Mesothelial cell of epicardium (in vitro differentiated cells): ENCODE measurements at regions not wholly inside any gene's neighbourhood (a gene's known extent, or its start where the extent isn't known, plus 50 kb on each side); places are given as distances from the start of the nearest gene placed in this dataset.

Source experiments
- DNase-seq, 2 experiments: peaks; one replicate each; pipeline ENCODE4 v3.0.0; 2021; ENCODE audit warnings: low spot score in 2 of 2; ENCODE audit not compliant: unreplicated experiment in 2 of 2
- H3K27ac Mint-ChIP-seq: 2 replicates; pipeline ENCODE4 v1.8.0; 2021; ENCODE audit warnings: mixed read lengths
- H3K27me3 Mint-ChIP-seq: 2 replicates; pipeline ENCODE4 v1.8.0; 2021; ENCODE audit warnings: low read depth, mixed read lengths
- H3K36me3 Mint-ChIP-seq: 2 replicates; pipeline ENCODE4 v1.8.0; 2021; ENCODE audit warnings: mixed read lengths
- H3K4me1 Mint-ChIP-seq: 2 replicates; pipeline ENCODE4 v1.8.0; 2021; ENCODE audit warnings: mixed read lengths
- H3K4me3 Mint-ChIP-seq: 2 replicates; pipeline ENCODE4 v1.8.0; 2021; ENCODE audit warnings: mild to moderate bottlenecking, moderate library complexity, mixed read lengths
- H3K9me3 Mint-ChIP-seq: 2 replicates; pipeline ENCODE4 v1.8.0; 2021; ENCODE audit warnings: mixed read lengths
- TF ChIP-seq, protein P1 (sequence below): fragments of 200-600 bp; sonication (generic); IDR thresholded peaks from one replicate; pipeline ENCODE4 v1.5.0; 2021; ENCODE audit warnings: antibody characterized with exemption; ENCODE audit not compliant: unreplicated experiment

GRCh38 chr14:101132051-101132571 lies 228.6 kb upstream of the RTL1 start:
- Mint-ChIP-seq H3K36me3 (no peaks in the 10 kb centered on the region), H3K9me3 (peaks cover 5% of the 10 kb centered on the region), H3K4me3 (no peak overlapping the region), H3K4me1 (no peaks in the 10 kb centered on the region), H3K27ac (no peak overlapping the region), H3K27me3 (peaks cover 38% of the 10 kb centered on the region)
- TF ChIP-seq, protein P1, sequence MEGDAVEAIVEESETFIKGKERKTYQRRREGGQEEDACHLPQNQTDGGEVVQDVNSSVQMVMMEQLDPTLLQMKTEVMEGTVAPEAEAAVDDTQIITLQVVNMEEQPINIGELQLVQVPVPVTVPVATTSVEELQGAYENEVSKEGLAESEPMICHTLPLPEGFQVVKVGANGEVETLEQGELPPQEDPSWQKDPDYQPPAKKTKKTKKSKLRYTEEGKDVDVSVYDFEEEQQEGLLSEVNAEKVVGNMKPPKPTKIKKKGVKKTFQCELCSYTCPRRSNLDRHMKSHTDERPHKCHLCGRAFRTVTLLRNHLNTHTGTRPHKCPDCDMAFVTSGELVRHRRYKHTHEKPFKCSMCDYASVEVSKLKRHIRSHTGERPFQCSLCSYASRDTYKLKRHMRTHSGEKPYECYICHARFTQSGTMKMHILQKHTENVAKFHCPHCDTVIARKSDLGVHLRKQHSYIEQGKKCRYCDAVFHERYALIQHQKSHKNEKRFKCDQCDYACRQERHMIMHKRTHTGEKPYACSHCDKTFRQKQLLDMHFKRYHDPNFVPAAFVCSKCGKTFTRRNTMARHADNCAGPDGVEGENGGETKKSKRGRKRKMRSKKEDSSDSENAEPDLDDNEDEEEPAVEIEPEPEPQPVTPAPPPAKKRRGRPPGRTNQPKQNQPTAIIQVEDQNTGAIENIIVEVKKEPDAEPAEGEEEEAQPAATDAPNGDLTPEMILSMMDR = no peak
- no peak for DNase-seq

- peaks cover 35% of the 10 kb centered on the region for H3K27me3 Mint-ChIP-seq
- no peak overlapping the region for H3K27ac Mint-ChIP-seq
- peaks cover 5% of the 10 kb centered on the region for H3K9me3 Mint-ChIP-seq
- no peak for DNase-seq
- no peaks in the 10 kb centered on the region for H3K36me3 Mint-ChIP-seq
- TF ChIP-seq, protein P1 = no peak
- H3K4me3 Mint-ChIP-seq = no peak overlapping the region
- no peaks in the 10 kb centered on the region for H3K4me1 Mint-ChIP-seq
These were observed 229.1 kb upstream of the RTL1 start for GRCh38 chr14:101132588-101132987.

- H3K4me1 Mint-ChIP-seq = no peaks in the 10 kb centered on the region
- H3K4me3 Mint-ChIP-seq = no peak overlapping the region
- peaks cover 31% of the 10 kb centered on the region for H3K27me3 Mint-ChIP-seq
- H3K27ac Mint-ChIP-seq = no peak overlapping the region
- H3K36me3 Mint-ChIP-seq = no peaks in the 10 kb centered on the region
- DNase-seq = no peak
- peaks cover under 1% of the 10 kb centered on the region for H3K9me3 Mint-ChIP-seq
- TF ChIP-seq, protein P1 = no peak
These were observed 229.5 kb upstream of the RTL1 start for GRCh38 chr14:101133068-101133467.

GRCh38 chr14:101134161-101134631 lies 230.7 kb upstream of the RTL1 start:
- no peaks in the 10 kb centered on the region for H3K4me1 Mint-ChIP-seq
- peaks cover 21% of the 10 kb centered on the region for H3K27me3 Mint-ChIP-seq
- H3K4me3 Mint-ChIP-seq = no peak overlapping the region
- no peak for DNase-seq
- no peaks in the 10 kb centered on the region for H3K36me3 Mint-ChIP-seq
- no peaks in the 10 kb centered on the region for H3K9me3 Mint-ChIP-seq
- TF ChIP-seq, protein P1 = no peak
- no peak overlapping the region for H3K27ac Mint-ChIP-seq

DNA sequence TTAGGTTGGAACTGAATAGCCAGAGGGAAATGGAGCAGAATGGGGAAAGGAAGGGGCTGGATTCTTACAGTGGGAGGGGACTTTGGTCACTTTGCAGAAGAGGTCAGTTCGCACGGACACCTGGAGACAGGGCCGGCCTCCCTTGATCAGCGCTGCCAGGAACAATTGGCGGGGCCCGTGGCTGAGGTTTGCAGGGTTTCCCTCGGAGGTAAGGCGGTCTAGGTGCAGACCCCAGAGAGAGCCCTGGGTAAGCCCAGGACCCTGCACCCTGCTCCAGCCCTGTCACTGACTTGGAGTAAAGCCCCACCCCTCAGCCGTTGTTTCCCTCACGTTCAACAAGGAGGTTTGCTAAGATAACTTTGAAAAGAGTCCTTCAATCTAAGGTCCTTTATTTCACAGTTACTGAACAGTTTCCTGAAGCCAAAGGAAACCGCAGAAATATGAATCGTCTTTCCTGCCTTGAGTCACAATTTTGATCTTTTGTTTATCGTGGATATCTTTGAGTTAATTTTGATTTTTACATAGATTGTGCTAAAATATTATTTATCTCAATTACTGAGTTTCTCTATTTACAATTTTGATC lies 231.4 kb upstream of the RTL1 start:
- H3K4me3 Mint-ChIP-seq = no peak overlapping the region
- H3K9me3 Mint-ChIP-seq = no peaks in the 10 kb centered on the region
- DNase-seq = no peak
- TF ChIP-seq, protein P1 = no peak
- peaks cover 13% of the 10 kb centered on the region for H3K27me3 Mint-ChIP-seq
- no peaks in the 10 kb centered on the region for H3K4me1 Mint-ChIP-seq
- H3K27ac Mint-ChIP-seq = no peak overlapping the region
- no peaks in the 10 kb centered on the region for H3K36me3 Mint-ChIP-seq
